H1 (cell line): ENCODE measurements at regions not wholly inside any gene's neighbourhood (a gene's known extent, or its start where the extent isn't known, plus 50 kb on each side); places are given as distances from the start of the nearest gene placed in this dataset.

ENCODE experiments used
- CTCF ChIA-PET: fragments of 300-600 bp; sonication (Branson Sonifier 250); formaldehyde crosslinking; loops from one replicate; lab custom pipeline; 2021; ENCODE audit not compliant: partially characterized antibody; lab: Charles Lee
- POLR2A ChIA-PET: fragments of 300-600 bp; sonication (Branson Sonifier 250); formaldehyde crosslinking; loops from one replicate; lab custom pipeline; 2021; ENCODE audit warnings: inconsistent platforms; ENCODE audit not compliant: partially characterized antibody; lab: Charles Lee
- DNase-seq, 2 experiments: peaks; one replicate each; pipeline versions ENCODE4 v3.0.0 to v3.0.0-alpha.2; 2010 to 2022; ENCODE audit warnings: low spot score in 2 of 2, low read depth in 1 of 2, mixed read lengths in 1 of 2
- FAIRE-seq: peaks from 2 replicates; lab custom pipeline; 2011; peaks lifted over from hg19 to GRCh38; lab: Jason Lieb, UNC
- H2AFZ ChIP-seq: 2 replicates; pipeline ENCODE4 v1.8.1; 2012; ENCODE audit warnings: low read length, inconsistent platforms
- H2AK5ac ChIP-seq: 2 replicates; pipeline ENCODE4 v1.6.1; 2013; ENCODE audit warnings: low read depth, low read length
- H2BK120ac ChIP-seq: replicated peaks from 2 replicates; pipeline ENCODE3; 2013; ENCODE audit warnings: low read depth, low read length, inconsistent platforms
- H2BK12ac ChIP-seq: 2 replicates; pipeline ENCODE4 v1.6.1; 2013; ENCODE audit warnings: low read depth, low read length
- H2BK15ac ChIP-seq: 2 replicates; pipeline ENCODE4 v1.6.1; 2013; ENCODE audit warnings: low read length
- H2BK20ac ChIP-seq: 2 replicates; pipeline ENCODE4 v1.6.1; 2013; ENCODE audit warnings: low read length
- H2BK5ac ChIP-seq: 2 replicates; pipeline ENCODE4 v1.6.1; 2013; ENCODE audit warnings: low read depth, low read length
- H3K14ac ChIP-seq: 2 replicates; pipeline ENCODE4 v1.6.1; 2013; ENCODE audit warnings: inconsistent platforms; ENCODE audit not compliant: insufficient read length
- H3K18ac ChIP-seq: 2 replicates; pipeline ENCODE4 v1.6.1; 2013; ENCODE audit warnings: low read length; ENCODE audit errors: extremely low read depth
- H3K23ac ChIP-seq: 2 replicates; pipeline ENCODE4 v1.6.1; 2013; ENCODE audit warnings: inconsistent platforms; ENCODE audit not compliant: insufficient read length
- H3K23me2 ChIP-seq: 2 replicates; pipeline ENCODE4 v1.6.1; 2013; ENCODE audit warnings: low read depth, low read length
- H3K27ac ChIP-seq: 2 replicates; pipeline ENCODE4 v1.6.1; 2011; ENCODE audit warnings: low read depth, low read length, inconsistent platforms
- H3K27me3 ChIP-seq, 4 experiments: replicated peaks in 1 of 4; 1 replicate in 1 of 4; 2 replicates in 3 of 4; pipeline versions ENCODE4 v1.6.1 to v1.8.1; 2011 to 2013; ENCODE audit warnings: low read length in 3 of 4, mild to moderate bottlenecking in 3 of 4, inconsistent platforms in 2 of 4, mixed read lengths in 2 of 4, moderate library complexity in 1 of 4; ENCODE audit not compliant: control insufficient read depth in 3 of 4, insufficient read depth in 3 of 4; ENCODE audit errors: extremely low read depth in 1 of 4
- H3K36me3 ChIP-seq, 4 experiments: 2 replicates each; pipeline versions ENCODE4 v1.6.1 to v1.8.1; 2011 to 2013; ENCODE audit warnings: mild to moderate bottlenecking in 4 of 4, low read length in 3 of 4, moderate library complexity in 2 of 4, control low read depth in 1 of 4, inconsistent platforms in 1 of 4; ENCODE audit not compliant: insufficient read depth in 4 of 4, control insufficient read depth in 2 of 4
- H3K4ac ChIP-seq: replicated peaks from 2 replicates; pipeline ENCODE3; 2013; ENCODE audit warnings: low read length, low read depth, mixed read lengths, inconsistent platforms; ENCODE audit not compliant: insufficient read length
- H3K4me1 ChIP-seq, 4 experiments: replicated peaks in 1 of 4; 1 replicate in 1 of 4; 2 replicates in 3 of 4; pipeline versions ENCODE4 v1.6.1 to v1.8.1; 2011 to 2013; ENCODE audit warnings: low read length in 3 of 4, inconsistent platforms in 2 of 4, mixed read lengths in 1 of 4; ENCODE audit not compliant: insufficient read depth in 4 of 4, control insufficient read depth in 3 of 4
- H3K4me2 ChIP-seq, 2 experiments: 2 replicates each; pipeline versions ENCODE4 v1.6.1 to v1.8.1; 2011 to 2013; ENCODE audit warnings: low read depth in 2 of 2, low read length in 2 of 2, control low read depth in 1 of 2, inconsistent platforms in 1 of 2, mild to moderate bottlenecking in 1 of 2; ENCODE audit not compliant: insufficient read depth in 1 of 2
- H3K4me3 ChIP-seq, 4 experiments: fragments of 200-600, 300-600 bp in 1 of 4; sonication (generic), shearing (Covaris generic), sonication (Bioruptor Twin) in 1 of 4; 2 replicates each; pipeline versions ENCODE4 v1.5.1 to v1.8.1; 2011 to 2016; ENCODE audit warnings: low read length in 4 of 4, low read depth in 3 of 4, control low read depth in 2 of 4, inconsistent platforms in 2 of 4, mild to moderate bottlenecking in 2 of 4, mixed read lengths in 1 of 4, moderate library complexity in 1 of 4; ENCODE audit not compliant: insufficient read depth in 2 of 4; ENCODE audit errors: extremely low read depth in 1 of 4
- H3K56ac ChIP-seq: replicated peaks from 2 replicates; pipeline ENCODE3; 2013; ENCODE audit warnings: low read depth, mild to moderate bottlenecking, mixed read lengths, low read length, inconsistent platforms; ENCODE audit not compliant: insufficient read length
- H3K79me1 ChIP-seq: 2 replicates; pipeline ENCODE4 v1.6.1; 2013; ENCODE audit warnings: low read depth, low read length, control low read depth
- H3K79me2 ChIP-seq, 2 experiments: 2 replicates each; pipeline versions ENCODE4 v1.6.1 to v1.8.1; 2012 to 2013; ENCODE audit warnings: low read length in 2 of 2, mild to moderate bottlenecking in 2 of 2, inconsistent platforms in 1 of 2; ENCODE audit not compliant: insufficient read depth in 2 of 2, control insufficient read depth in 1 of 2
- H3K9ac ChIP-seq, 4 experiments: replicated peaks in 1 of 4; 1 replicate in 1 of 4; 2 replicates in 3 of 4; pipeline versions ENCODE4 v1.6.1 to v1.8.1; 2011 to 2013; ENCODE audit warnings: low read depth in 3 of 4, low read length in 3 of 4, control low read depth in 2 of 4, mild to moderate bottlenecking in 2 of 4, moderate library complexity in 2 of 4, inconsistent platforms in 1 of 4; ENCODE audit errors: extremely low read depth in 1 of 4
- H3K9me3 ChIP-seq, 2 experiments: 2 replicates each; pipeline versions ENCODE4 v1.6.1 to v1.8.1; 2012 to 2013; ENCODE audit warnings: mild to moderate bottlenecking in 2 of 2, moderate library complexity in 2 of 2, control low read depth in 1 of 2, inconsistent platforms in 1 of 2, low read depth in 1 of 2, low read length in 1 of 2, mixed read lengths in 1 of 2; ENCODE audit not compliant: insufficient read depth in 2 of 2
- H4K20me1 ChIP-seq, 2 experiments: replicated peaks in 1 of 2; 2 replicates each; pipeline versions ENCODE3 to v1.8.1; 2011 to 2013; ENCODE audit warnings: inconsistent platforms in 2 of 2, low read length in 2 of 2, mild to moderate bottlenecking in 1 of 2; ENCODE audit not compliant: insufficient read depth in 2 of 2, control insufficient read depth in 1 of 2
- H4K5ac ChIP-seq: 2 replicates; pipeline ENCODE4 v1.6.1; 2013; ENCODE audit warnings: low read length, low read depth, mixed read lengths, inconsistent platforms; ENCODE audit not compliant: insufficient read length
- H4K8ac ChIP-seq: 2 replicates; pipeline ENCODE4 v1.8.0; 2013; ENCODE audit warnings: mild to moderate bottlenecking, moderate library complexity, low read length, inconsistent platforms; ENCODE audit not compliant: insufficient read depth; ENCODE audit errors: extremely low read depth
- H4K91ac ChIP-seq: replicated peaks from 2 replicates; pipeline ENCODE3; 2013; ENCODE audit warnings: low read length, mixed read lengths, inconsistent platforms; ENCODE audit not compliant: insufficient read length
- CEBPB ChIP-seq: IDR thresholded peaks from 2 replicates; pipeline ENCODE4 v1.6.1; 2012; ENCODE audit warnings: low read depth, low read length
- CHD1 ChIP-seq: IDR thresholded peaks from 2 replicates; pipeline ENCODE4 v1.6.1; 2012; ENCODE audit warnings: low read depth, low read length, improper control_type of control experiment
- CTBP2 ChIP-seq: IDR thresholded peaks from 2 replicates; pipeline ENCODE4 v1.7.0; 2011; ENCODE audit warnings: borderline replicate concordance, mild to moderate bottlenecking, moderate library complexity, mixed read lengths, low read length; ENCODE audit not compliant: insufficient read depth, insufficient read length
- HDAC6 ChIP-seq: IDR thresholded peaks from one replicate; pipeline ENCODE4 v1.7.1; 2012; ENCODE audit warnings: low read depth, mild to moderate bottlenecking, inconsistent platforms, low read length, moderate library complexity
- PHF8 ChIP-seq: fragments of 200-600 bp; sonication (generic); conservative IDR thresholded peaks from 2 replicates; pipeline ENCODE4 v1.7.1; 2012; ENCODE audit warnings: low read depth, mild to moderate bottlenecking, inconsistent platforms, low read length, moderate library complexity
- POU5F1 ChIP-seq: IDR thresholded peaks from 2 replicates; pipeline ENCODE4 v1.6.1; 2011; ENCODE audit warnings: low read depth, mild to moderate bottlenecking, low read length, moderate library complexity
- SUZ12 ChIP-seq: fragments of 200-600 bp; sonication (generic); IDR thresholded peaks from 2 replicates; pipeline ENCODE4 v1.6.1; 2012; ENCODE audit warnings: mild to moderate bottlenecking, inconsistent platforms, low read length, moderate library complexity, mixed read lengths
- TCF12 ChIP-seq: IDR thresholded peaks from 2 replicates; pipeline ENCODE4 v1.6.1; 2011; ENCODE audit warnings: low read depth, mild to moderate bottlenecking, low read length
- ZNF274 ChIP-seq: IDR thresholded peaks from 2 replicates; pipeline ENCODE4 v1.7.0; 2012; ENCODE audit warnings: low read length, borderline replicate concordance; ENCODE audit errors: extremely low read depth
- WGBS, 2 experiments: shearing (Covaris generic) in 1 of 2; methylation state at CpG; one replicate each; pipeline versions ENCODE4 v1.1.6 to v1.1.7; 2013 to 2015; ENCODE audit warnings: low lambda C conversion rate in 2 of 2, mixed read lengths in 2 of 2, inconsistent platforms in 1 of 2, low coverage in 1 of 2, missing lambda C conversion rate in 1 of 2; ENCODE audit not compliant: insufficient replicate concordance in 2 of 2, insufficient coverage in 1 of 2, insufficient read length in 1 of 2; ENCODE audit errors: extremely low coverage in 1 of 2, missing lambda C conversion rate in 1 of 2; 5-methylcytosine and 5-hydroxymethylcytosine counted together

DNA sequence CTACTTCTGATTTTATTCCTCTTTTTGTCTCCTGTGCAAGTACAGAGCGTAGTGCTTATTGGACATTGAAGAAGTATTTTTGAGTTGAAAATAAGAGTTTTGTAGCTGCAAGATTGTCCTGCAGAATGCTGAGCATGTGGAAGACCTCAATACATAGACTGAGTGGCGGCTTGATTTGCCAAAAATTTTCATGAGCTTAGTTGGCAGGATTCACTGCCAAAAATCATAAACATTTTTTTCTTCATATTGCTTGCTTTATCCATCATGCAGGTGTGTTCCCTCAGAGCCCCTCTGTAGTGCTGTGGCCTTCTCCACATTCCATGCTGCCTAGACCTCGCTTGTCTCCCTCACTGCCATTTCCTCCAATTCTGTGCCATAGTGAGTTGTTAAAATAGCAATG is 100.1 kb downstream of the DUSP10 start:
- no peak overlapping the region for H3K27ac ChIP-seq
- H3K56ac ChIP-seq = no peak overlapping the region
- peaks cover 0 to 7% (median 4%) of the 10 kb centered on the region in 4 experiments; a peak in 4 of 7 replicates for H3K4me1 ChIP-seq
- H3K23ac ChIP-seq = no peak overlapping the region
- no peak overlapping the region for H3K18ac ChIP-seq
- H3K79me2 ChIP-seq = no peaks in the 10 kb centered on the region
- H3K4me2 ChIP-seq = no peak overlapping the region
- no peak overlapping the region for H2BK15ac ChIP-seq
- CTCF ChIA-PET = interaction anchor here (0.7 to 0.9 kb wide), 2 partner anchors 46 to 99 kb away, joined by 3 to 4 read pairs; no protein-coding TSS in a partner anchor
- H3K4me3 ChIP-seq = no peak overlapping the region
- 88% methylated on average over 3 of the region's 3 CpGs; no CpG with 5 or more reads in 1 of the 2 experiments for WGBS, 2 experiments
- no peaks in the 10 kb centered on the region for H3K27me3 ChIP-seq
- POLR2A ChIA-PET = no interaction called here
- H3K79me1 ChIP-seq = no peaks in the 10 kb centered on the region
- H4K8ac ChIP-seq = no peak overlapping the region
- H3K23me2 ChIP-seq = no peaks in the 10 kb centered on the region
- H3K36me3 ChIP-seq = no peaks in the 10 kb centered on the region
- H4K91ac ChIP-seq = no peak overlapping the region
- no peak overlapping the region for H3K14ac ChIP-seq
- H3K9ac ChIP-seq = no peak overlapping the region
- no peaks in the 10 kb centered on the region for H4K20me1 ChIP-seq
- H3K9me3 ChIP-seq = no peaks in the 10 kb centered on the region
- no peak for DNase-seq
- no peak overlapping the region for H2BK120ac ChIP-seq
- no peak for FAIRE-seq
- H3K4ac ChIP-seq = no peak overlapping the region
- H2AFZ ChIP-seq = no peak overlapping the region
- no peak overlapping the region for H2AK5ac ChIP-seq
- no peak overlapping the region for H2BK5ac ChIP-seq
- H2BK12ac ChIP-seq = no peak overlapping the region
- H4K5ac ChIP-seq = no peak overlapping the region
- H2BK20ac ChIP-seq = no peak overlapping the region
- TF ChIP-seq TCF12 = no peak
- TF ChIP-seq SUZ12 = no peak
- no peak for TF ChIP-seq CHD1
- TF ChIP-seq PHF8 = no peak
- no peak for TF ChIP-seq POU5F1
- TF ChIP-seq CEBPB = no peak
- no peak for TF ChIP-seq ZNF274
- TF ChIP-seq CTBP2 = no peak
- no peak for TF ChIP-seq HDAC6
